ENCODE measurements at regions not wholly inside any gene's neighbourhood (a gene's known extent, or its start where the extent isn't known, plus 50 kb on each side); places are given as distances from the start of the nearest gene placed in this dataset.

DNA sequence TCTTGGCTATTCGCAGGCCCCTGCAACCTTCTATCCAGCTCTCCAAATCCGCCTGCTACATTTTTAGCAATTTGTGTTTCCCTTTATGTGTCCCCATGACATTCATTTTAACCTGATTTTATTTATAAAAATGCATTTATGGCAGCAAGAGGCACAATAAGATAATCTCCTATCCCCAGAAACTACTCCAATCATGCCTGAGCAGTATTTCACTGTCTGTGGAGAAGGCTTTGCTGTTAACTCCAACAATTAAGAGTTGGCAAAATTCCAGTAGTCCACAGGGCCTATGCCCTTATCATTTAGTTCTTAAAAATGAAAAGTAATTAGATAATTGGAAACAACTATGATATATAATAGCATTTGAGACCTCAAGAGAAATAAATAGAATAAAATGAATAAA is 462.4 kb downstream of the TRHDE start:
- Mint-ChIP-seq H3K9me3 (no peaks in the 10 kb centered on the region), H3K27ac (no peak overlapping the region), H3K36me3 (ENCODE audit: insufficient read depth in 1 of 3, low read depth in 3 of 3) (no peaks in the 10 kb centered on the region), H3K27me3 (ENCODE audit: low read depth) (no peaks in the 10 kb centered on the region), H3K4me3 (no peak overlapping the region), H3K4me1 (peaks cover 0 to 2% of the 10 kb centered on the region in 2 experiments; a peak in 1 of 4 replicates)
- Histone ChIP-seq H2BK120ac (ENCODE audit: low read depth, low read length, poor library complexity, severe bottlenecking) (no peak overlapping the region), H3K4ac (ENCODE audit: low read depth, low read length) (no peak overlapping the region), H3K9me3 (ENCODE audit: control insufficient read depth, low read depth, low read length) (no peaks in the 10 kb centered on the region), H4K91ac (ENCODE audit: insufficient read length, low read depth, low read length) (no peak overlapping the region), H3K79me1 (ENCODE audit: insufficient read depth, low read depth, low read length, poor library complexity, severe bottlenecking) (no peaks in the 10 kb centered on the region), H3K23ac (ENCODE audit: insufficient read length, low read depth, low read length) (no peak overlapping the region), H3K4me2 (ENCODE audit: insufficient read depth, insufficient read length, low read length) (no peak overlapping the region), H2BK15ac (ENCODE audit: low read depth, low read length) (no peak overlapping the region), H2BK12ac (ENCODE audit: insufficient read length, low read depth, low read length) (no peak overlapping the region), H3K14ac (ENCODE audit: insufficient read depth, low read length) (no peak overlapping the region), H2AFZ (ENCODE audit: low read length) (no peak overlapping the region), H3K18ac (ENCODE audit: insufficient read length, low read depth, low read length) (no peak overlapping the region), H2AK5ac (ENCODE audit: insufficient read length, low read length) (no peak overlapping the region), H3K9ac (ENCODE audit: extremely low read depth, insufficient read length, low read length) (no peak overlapping the region), H2BK5ac (ENCODE audit: insufficient read length, low read length) (no peak overlapping the region), H3K27me3 (ENCODE audit: insufficient read depth, low read length) (no peaks in the 10 kb centered on the region), H2BK20ac (ENCODE audit: low read depth, low read length, poor library complexity, severe bottlenecking) (no peak overlapping the region), H4K5ac (ENCODE audit: insufficient read length, low read depth, low read length) (no peak overlapping the region), H3K56ac (ENCODE audit: insufficient read length, low read depth, low read length) (no peak overlapping the region), H4K8ac (replicated peaks; ENCODE audit: insufficient read length, low read depth, low read length) (no peak overlapping the region), H3K27ac (ENCODE audit: insufficient read length, low read depth, low read length) (no peak overlapping the region), H3K23me2 (ENCODE audit: insufficient read length, low read depth, low read length, poor library complexity, severe bottlenecking) (no peaks in the 10 kb centered on the region), H3T11ph (ENCODE audit: low read length) (no peak overlapping the region), H3K4me1 (ENCODE audit: insufficient read depth, low read length) (no peaks in the 10 kb centered on the region), H3K79me2 (ENCODE audit: insufficient read depth, low read length) (no peaks in the 10 kb centered on the region), H4K20me1 (ENCODE audit: control insufficient read depth, insufficient read depth, insufficient read length) (no peaks in the 10 kb centered on the region)
- TF ChIP-seq, protein P1, sequence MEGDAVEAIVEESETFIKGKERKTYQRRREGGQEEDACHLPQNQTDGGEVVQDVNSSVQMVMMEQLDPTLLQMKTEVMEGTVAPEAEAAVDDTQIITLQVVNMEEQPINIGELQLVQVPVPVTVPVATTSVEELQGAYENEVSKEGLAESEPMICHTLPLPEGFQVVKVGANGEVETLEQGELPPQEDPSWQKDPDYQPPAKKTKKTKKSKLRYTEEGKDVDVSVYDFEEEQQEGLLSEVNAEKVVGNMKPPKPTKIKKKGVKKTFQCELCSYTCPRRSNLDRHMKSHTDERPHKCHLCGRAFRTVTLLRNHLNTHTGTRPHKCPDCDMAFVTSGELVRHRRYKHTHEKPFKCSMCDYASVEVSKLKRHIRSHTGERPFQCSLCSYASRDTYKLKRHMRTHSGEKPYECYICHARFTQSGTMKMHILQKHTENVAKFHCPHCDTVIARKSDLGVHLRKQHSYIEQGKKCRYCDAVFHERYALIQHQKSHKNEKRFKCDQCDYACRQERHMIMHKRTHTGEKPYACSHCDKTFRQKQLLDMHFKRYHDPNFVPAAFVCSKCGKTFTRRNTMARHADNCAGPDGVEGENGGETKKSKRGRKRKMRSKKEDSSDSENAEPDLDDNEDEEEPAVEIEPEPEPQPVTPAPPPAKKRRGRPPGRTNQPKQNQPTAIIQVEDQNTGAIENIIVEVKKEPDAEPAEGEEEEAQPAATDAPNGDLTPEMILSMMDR (conservative IDR thresholded peaks at IDR 0.05) = no peak
- no peak for DNase-seq
- no CpG with 5 or more reads among the region's 2 CpGs for WGBS (ENCODE audit: extremely low coverage, insufficient read length, low lambda C conversion rate)

Data from H9 (cell line).